ENCODE measurements at regions not wholly inside any gene's neighbourhood (a gene's known extent, or its start where the extent isn't known, plus 50 kb on each side); places are given as distances from the start of the nearest gene placed in this dataset.

DNA sequence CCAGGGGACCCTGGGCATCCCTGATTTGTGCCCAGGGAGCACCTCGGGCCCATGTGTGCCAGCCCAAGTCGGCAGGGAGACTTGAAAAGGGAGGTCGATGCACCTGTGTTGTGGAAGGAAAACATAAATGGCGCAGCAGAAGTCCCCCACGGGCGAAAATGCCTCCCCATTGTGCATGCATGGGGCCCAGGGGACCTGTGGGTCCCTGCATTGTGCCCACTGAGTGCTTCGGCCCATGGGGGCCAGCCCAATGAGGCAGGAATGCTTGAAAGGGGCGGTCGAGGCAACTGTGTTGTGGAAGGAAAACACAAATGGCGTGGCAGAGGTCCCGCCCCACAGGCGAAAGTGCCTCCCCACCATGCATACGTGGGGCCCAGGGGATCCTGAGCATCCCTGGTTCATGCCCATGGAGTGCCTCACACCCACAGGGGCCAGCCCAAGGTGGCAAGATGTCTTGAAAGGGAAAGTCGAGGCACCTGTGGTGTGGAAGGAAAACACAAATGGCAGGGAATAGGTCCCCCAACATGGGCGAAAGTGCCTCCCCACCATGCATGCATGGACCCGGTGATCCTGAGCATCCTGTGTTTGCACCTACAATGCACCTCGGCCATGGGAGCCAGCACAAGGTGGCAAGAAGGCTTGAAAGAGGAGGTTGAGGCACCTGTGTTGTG, 368.0 kb downstream of the ALG10 start:
- Histone ChIP-seq H3K4me3 (no peak overlapping the region), H3K9me3 (peaks cover 0 to 89% (median 20%) of the 10 kb centered on the region in 4 donors), H3K27me3 (peaks cover 0 to 65% (median 0%) of the 10 kb centered on the region in 4 donors), H3K4me1 (no peaks in the 10 kb centered on the region), H3K36me3 (no peaks in the 10 kb centered on the region), H3K27ac (replicated peaks in 1 of 4) (no peak overlapping the region)
- intact Hi-C loops (cut with DNase I) = no loop called here
- peak; percentile 79 for DNase-seq (ENCODE audit: extremely low spot score)
- TF ChIP-seq, protein P1, sequence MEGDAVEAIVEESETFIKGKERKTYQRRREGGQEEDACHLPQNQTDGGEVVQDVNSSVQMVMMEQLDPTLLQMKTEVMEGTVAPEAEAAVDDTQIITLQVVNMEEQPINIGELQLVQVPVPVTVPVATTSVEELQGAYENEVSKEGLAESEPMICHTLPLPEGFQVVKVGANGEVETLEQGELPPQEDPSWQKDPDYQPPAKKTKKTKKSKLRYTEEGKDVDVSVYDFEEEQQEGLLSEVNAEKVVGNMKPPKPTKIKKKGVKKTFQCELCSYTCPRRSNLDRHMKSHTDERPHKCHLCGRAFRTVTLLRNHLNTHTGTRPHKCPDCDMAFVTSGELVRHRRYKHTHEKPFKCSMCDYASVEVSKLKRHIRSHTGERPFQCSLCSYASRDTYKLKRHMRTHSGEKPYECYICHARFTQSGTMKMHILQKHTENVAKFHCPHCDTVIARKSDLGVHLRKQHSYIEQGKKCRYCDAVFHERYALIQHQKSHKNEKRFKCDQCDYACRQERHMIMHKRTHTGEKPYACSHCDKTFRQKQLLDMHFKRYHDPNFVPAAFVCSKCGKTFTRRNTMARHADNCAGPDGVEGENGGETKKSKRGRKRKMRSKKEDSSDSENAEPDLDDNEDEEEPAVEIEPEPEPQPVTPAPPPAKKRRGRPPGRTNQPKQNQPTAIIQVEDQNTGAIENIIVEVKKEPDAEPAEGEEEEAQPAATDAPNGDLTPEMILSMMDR (IDR thresholded peaks at IDR 0.05) = no peak
- TF ChIP-seq POLR2AphosphoS5 (IDR thresholded peaks at IDR 0.05) (no peak), POLR2A (IDR thresholded peaks at IDR 0.05; ENCODE audit: low read depth) (no peak), EP300 (IDR thresholded peaks at IDR 0.05) (no peak)
- WGBS = 72% methylated on average over 17 of the region's 17 CpGs

DNA sequence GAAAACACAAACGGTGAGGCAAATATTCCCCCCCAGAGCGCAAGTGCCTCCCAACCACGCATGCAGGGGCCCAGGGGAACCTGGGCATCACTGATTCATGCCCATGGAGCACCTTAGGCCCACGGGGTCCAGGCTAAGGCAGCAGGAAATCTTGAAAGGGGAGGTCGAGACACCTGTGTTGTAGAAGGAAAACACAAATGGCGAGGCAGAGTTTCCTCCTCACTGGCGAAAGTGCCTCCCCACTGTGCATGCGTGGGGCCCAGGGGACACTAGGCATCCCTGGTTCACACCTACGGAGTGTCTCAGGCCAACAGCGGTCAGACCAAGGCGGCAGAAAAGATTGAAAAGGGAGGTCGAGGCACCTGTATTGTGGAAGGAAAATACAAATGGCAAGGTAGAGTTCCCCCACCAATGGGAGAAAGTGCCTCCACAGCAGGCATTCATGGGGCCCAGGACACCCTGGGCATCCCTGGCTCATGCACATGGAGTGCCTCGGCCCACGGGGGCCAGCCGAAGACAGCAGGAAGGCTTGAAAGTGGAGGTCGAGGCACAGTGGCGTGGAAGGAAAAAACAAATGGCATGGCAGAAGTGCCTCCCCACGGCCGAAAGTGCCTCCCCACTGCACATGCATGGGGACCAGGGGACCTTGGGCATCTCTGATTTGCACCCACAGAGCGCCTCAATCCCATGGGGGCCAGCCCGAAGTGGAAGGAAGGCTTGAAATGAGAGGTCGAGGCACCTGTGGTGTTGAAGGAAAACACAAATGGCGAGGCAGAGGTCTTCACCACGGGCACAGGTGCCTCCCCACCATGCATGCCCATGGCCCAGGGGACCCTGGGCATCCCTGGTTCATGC, 368.8 kb downstream of the ALG10 start:
- WGBS = 76% methylated on average over 24 of the region's 24 CpGs
- peak; percentile 19 for DNase-seq (ENCODE audit: extremely low spot score)
- no peak overlapping the region for H3K27ac ChIP-seq (replicated peaks in 1 of 4)
- H3K36me3 ChIP-seq = no peaks in the 10 kb centered on the region
- TF ChIP-seq POLR2A (IDR thresholded peaks at IDR 0.05; ENCODE audit: low read depth) = no peak
- TF ChIP-seq, protein P1 (IDR thresholded peaks at IDR 0.05) = no peak
- no peak for TF ChIP-seq POLR2AphosphoS5 (IDR thresholded peaks at IDR 0.05)
- no peak for TF ChIP-seq EP300 (IDR thresholded peaks at IDR 0.05)
- H3K27me3 ChIP-seq = peaks cover 0 to 73% (median 0%) of the 10 kb centered on the region in 4 donors
- H3K4me3 ChIP-seq = no peak overlapping the region
- H3K9me3 ChIP-seq = peaks cover 0 to 90% (median 24%) of the 10 kb centered on the region in 4 donors
- intact Hi-C loops (cut with DNase I) = no loop called here
- no peaks in the 10 kb centered on the region for H3K4me1 ChIP-seq

DNA sequence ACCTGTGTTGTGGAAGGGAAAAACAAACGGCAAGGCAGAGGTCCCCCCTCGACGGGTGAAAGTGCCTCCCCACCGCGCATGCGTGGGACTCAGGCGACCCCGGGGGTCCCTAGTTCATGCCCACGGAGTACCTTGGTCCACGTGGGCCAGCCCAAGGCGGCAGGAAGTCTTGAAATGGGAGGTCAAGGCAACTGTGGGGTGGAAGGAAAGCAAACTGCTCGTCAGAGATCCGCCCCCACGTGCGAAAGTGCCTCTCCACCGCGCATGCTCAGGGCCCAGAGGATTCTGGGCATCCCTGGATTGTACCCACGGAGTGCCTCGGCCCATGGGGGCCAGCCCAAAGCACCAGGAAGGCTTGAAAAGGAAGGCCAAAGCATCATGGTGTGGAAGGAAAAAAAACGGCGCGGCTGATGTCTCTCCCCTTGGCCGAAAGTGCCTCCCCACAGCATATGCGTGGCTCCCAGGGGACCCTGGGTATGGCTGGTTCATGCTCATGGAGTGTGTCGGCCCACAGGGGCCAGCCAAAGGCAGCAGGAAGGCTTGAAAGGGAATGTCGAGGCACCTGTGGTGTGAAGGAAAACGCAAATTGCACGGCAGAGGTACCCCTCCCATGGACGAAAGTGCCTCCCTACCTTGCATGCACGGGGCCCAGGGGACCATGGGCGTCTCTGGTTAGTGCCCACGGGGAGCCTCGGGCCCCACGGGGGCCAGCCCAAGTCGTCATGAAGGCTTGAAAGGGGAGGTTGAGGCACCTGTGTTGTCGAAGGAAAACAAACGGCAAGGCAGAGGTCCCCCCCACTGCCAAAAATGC, 369.7 kb downstream of the ALG10 start:
- 74% methylated on average over 21 of the region's 37 CpGs for WGBS
- no peaks in the 10 kb centered on the region for H3K4me1 ChIP-seq
- H3K27ac ChIP-seq (replicated peaks in 1 of 4) = no peak overlapping the region
- peak; percentile 81 for DNase-seq (ENCODE audit: extremely low spot score)
- H3K4me3 ChIP-seq = no peak overlapping the region
- peaks cover 0 to 78% (median 0%) of the 10 kb centered on the region in 4 donors for H3K27me3 ChIP-seq
- no peak for TF ChIP-seq POLR2A (IDR thresholded peaks at IDR 0.05; ENCODE audit: low read depth)
- TF ChIP-seq, protein P1 (IDR thresholded peaks at IDR 0.05) = no peak
- TF ChIP-seq POLR2AphosphoS5 (IDR thresholded peaks at IDR 0.05) = no peak
- TF ChIP-seq EP300 (IDR thresholded peaks at IDR 0.05) = no peak
- H3K9me3 ChIP-seq = peaks cover 0 to 81% (median 26%) of the 10 kb centered on the region in 4 donors
- no peaks in the 10 kb centered on the region for H3K36me3 ChIP-seq
- intact Hi-C loops (cut with DNase I) = no loop called here

DNA sequence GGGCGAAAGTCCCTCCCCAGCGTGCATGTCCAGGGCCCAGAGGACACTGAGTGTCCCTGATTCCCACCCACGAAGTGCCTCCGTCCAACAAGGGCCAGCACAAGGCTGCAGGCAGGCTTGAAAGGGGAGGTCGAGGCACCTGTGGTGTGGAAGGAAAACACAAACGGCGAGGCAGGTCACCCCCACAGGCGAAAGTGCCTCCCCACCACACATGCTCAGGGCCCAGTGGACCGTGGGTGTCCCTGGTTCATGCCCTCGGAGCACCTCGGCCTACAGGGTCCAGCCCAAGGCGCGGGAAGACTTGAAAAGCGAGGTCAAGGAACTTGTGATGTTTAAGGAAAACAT, 370.4 kb downstream of the ALG10 start:
- Histone ChIP-seq H3K27me3 (peaks cover 0 to 74% (median 0%) of the 10 kb centered on the region in 4 donors), H3K4me1 (no peaks in the 10 kb centered on the region), H3K4me3 (no peak overlapping the region), H3K9me3 (peaks cover 0 to 75% (median 29%) of the 10 kb centered on the region in 4 donors), H3K27ac (replicated peaks in 1 of 4) (no peak overlapping the region), H3K36me3 (no peaks in the 10 kb centered on the region)
- no peak for TF ChIP-seq POLR2AphosphoS5 (IDR thresholded peaks at IDR 0.05)
- WGBS = 79% methylated on average over 14 of the region's 14 CpGs
- intact Hi-C loops (cut with DNase I) = no loop called here
- DNase-seq (ENCODE audit: extremely low spot score) = no peak
